HCEC 1CT (cell line): ENCODE measurements at regions not wholly inside any gene's neighbourhood (a gene's known extent, or its start where the extent isn't known, plus 50 kb on each side); places are given as distances from the start of the nearest gene placed in this dataset.

Source experiments
- DNase-seq: peaks from one replicate; pipeline ENCODE4 v3.0.0-alpha.2; 2017

DNA sequence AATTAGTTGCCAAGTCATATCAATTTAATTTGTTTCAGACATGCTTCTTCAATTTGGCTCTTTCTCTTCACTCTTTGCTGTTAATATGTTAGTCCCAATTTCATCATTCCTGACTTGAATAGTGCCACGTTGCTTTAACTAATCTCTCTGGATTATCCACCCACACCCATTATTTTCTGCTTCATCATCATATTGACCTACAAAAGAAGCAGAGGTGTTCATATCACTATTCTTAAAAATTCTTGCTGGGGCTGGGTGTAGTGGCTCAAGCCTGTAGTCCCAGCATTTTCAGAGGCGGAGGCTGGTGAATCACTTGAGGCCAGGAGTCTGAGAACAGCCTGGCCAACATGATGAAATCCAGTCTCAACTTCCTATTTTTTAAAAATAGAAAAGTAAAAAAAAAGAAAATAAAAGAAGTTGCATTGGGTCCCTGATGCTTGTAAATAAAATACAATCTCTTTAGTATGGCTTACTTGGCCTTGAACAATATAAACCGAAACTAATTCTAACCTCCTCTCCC is 65.7 kb upstream of the KCNIP4 start:
- peak; percentile 28 for DNase-seq

DNA sequence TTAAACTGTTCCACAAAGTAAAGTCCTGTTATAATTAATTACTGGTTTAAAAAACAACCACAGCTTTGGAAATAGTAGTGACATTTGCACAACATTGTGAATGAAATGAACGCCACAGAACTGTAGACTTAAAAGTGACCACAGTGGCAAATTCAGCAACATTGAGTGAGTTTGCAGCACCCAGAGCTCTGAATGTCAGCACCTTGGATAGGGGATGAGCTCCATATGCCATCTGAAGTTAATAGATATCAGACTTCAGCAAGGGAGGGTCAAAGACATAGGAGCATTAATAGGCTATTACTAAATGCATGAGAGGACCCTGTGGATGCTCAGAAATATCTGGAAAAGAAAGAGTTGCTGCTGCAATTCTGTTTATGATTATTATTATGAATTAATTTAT is 55.3 kb upstream of the KCNIP4 start:
- DNase-seq = no peak
